ENCODE measurements at regions not wholly inside any gene's neighbourhood (a gene's known extent, or its start where the extent isn't known, plus 50 kb on each side); places are given as distances from the start of the nearest gene placed in this dataset.

GRCh38 chr3:132837615-132838014 is 115.4 kb upstream of the NPHP3 start:
- Mint-ChIP-seq H3K27me3 (ENCODE audit: low read depth) (peaks cover 3% of the 10 kb centered on the region), H3K4me1 (peaks cover 16% of the 10 kb centered on the region), H3K36me3 (ENCODE audit: low read depth) (no peaks in the 10 kb centered on the region), H3K9me3 (peaks cover 3% of the 10 kb centered on the region), H3K27ac (ENCODE audit: unreplicated experiment) (no peak overlapping the region), H3K4me3 (no peak overlapping the region)
- TF ChIP-seq CTCF (conservative IDR thresholded peaks at IDR 0.05) = no peak
- no peak for DNase-seq (ENCODE audit: low read depth, low spot score)

GRCh38 chr3:132834356-132834755 is 112.1 kb upstream of the NPHP3 start:
- Mint-ChIP-seq H3K36me3 (ENCODE audit: low read depth) (no peaks in the 10 kb centered on the region), H3K27me3 (ENCODE audit: low read depth) (peaks cover 3% of the 10 kb centered on the region), H3K9me3 (no peaks in the 10 kb centered on the region), H3K4me1 (no peaks in the 10 kb centered on the region), H3K27ac (ENCODE audit: unreplicated experiment) (no peak overlapping the region), H3K4me3 (no peak overlapping the region)
- DNase-seq (ENCODE audit: low read depth, low spot score) = no peak
- no peak for TF ChIP-seq CTCF (conservative IDR thresholded peaks at IDR 0.05)

- H3K36me3 Mint-ChIP-seq (ENCODE audit: low read depth) = no peaks in the 10 kb centered on the region
- H3K4me1 Mint-ChIP-seq = no peaks in the 10 kb centered on the region
- H3K9me3 Mint-ChIP-seq = no peaks in the 10 kb centered on the region
- TF ChIP-seq CTCF (conservative IDR thresholded peaks at IDR 0.05) = no peak
- DNase-seq (ENCODE audit: low read depth, low spot score) = no peak
- H3K4me3 Mint-ChIP-seq = no peak overlapping the region
- H3K27ac Mint-ChIP-seq (ENCODE audit: unreplicated experiment) = no peak overlapping the region
- no peaks in the 10 kb centered on the region for H3K27me3 Mint-ChIP-seq (ENCODE audit: low read depth)
These were observed 106.9 kb upstream of the NPHP3 start for GRCh38 chr3:132829101-132829500.

- no peaks in the 10 kb centered on the region for H3K4me1 Mint-ChIP-seq
These were observed 100.6 kb upstream of the NPHP3 start for GRCh38 chr3:132822837-132823236.

GRCh38 chr3:132822266-132822665 is 100.1 kb upstream of the NPHP3 start:
- no peaks in the 10 kb centered on the region for H3K36me3 Mint-ChIP-seq (ENCODE audit: low read depth)
- H3K27ac Mint-ChIP-seq (ENCODE audit: unreplicated experiment) = no peak overlapping the region
- peaks cover 4% of the 10 kb centered on the region for H3K27me3 Mint-ChIP-seq (ENCODE audit: low read depth)
- DNase-seq (ENCODE audit: low read depth, low spot score) = no peak
- no peak overlapping the region for H3K4me3 Mint-ChIP-seq
- peaks cover 3% of the 10 kb centered on the region for H3K9me3 Mint-ChIP-seq
- no peaks in the 10 kb centered on the region for H3K4me1 Mint-ChIP-seq
- TF ChIP-seq CTCF (conservative IDR thresholded peaks at IDR 0.05) = no peak

More at GRCh38 chr3:132822837-132823236, 100.6 kb upstream of the NPHP3 start:
- no peak for DNase-seq (ENCODE audit: low read depth, low spot score)
- TF ChIP-seq CTCF (conservative IDR thresholded peaks at IDR 0.05) = no peak
- Mint-ChIP-seq H3K36me3 (ENCODE audit: low read depth) (no peaks in the 10 kb centered on the region), H3K9me3 (peaks cover 3% of the 10 kb centered on the region), H3K27me3 (ENCODE audit: low read depth) (peaks cover 4% of the 10 kb centered on the region), H3K4me3 (no peak overlapping the region), H3K27ac (ENCODE audit: unreplicated experiment) (no peak overlapping the region)

- Mint-ChIP-seq H3K27ac (ENCODE audit: unreplicated experiment) (no peak overlapping the region), H3K4me1 (no peaks in the 10 kb centered on the region), H3K9me3 (peaks cover 3% of the 10 kb centered on the region), H3K4me3 (no peak overlapping the region), H3K27me3 (ENCODE audit: low read depth) (peaks cover 4% of the 10 kb centered on the region), H3K36me3 (ENCODE audit: low read depth) (no peaks in the 10 kb centered on the region)
- DNase-seq (ENCODE audit: low read depth, low spot score) = no peak
- no peak for TF ChIP-seq CTCF (conservative IDR thresholded peaks at IDR 0.05)
These were observed 99.1 kb upstream of the NPHP3 start for GRCh38 chr3:132821314-132821713.

Measured in neural crest cell (in vitro differentiated cells).